ENCODE measurements at regions not wholly inside any gene's neighbourhood (a gene's known extent, or its start where the extent isn't known, plus 50 kb on each side); places are given as distances from the start of the nearest gene placed in this dataset.

GRCh38 chr3:72401005-72401545 is 447.2 kb downstream of the SHQ1 start:
- intact Hi-C loops (cut with DNase I; ENCODE audit: low total_unique reads) = no loop called here
- no peak for TF ChIP-seq CTCF (IDR thresholded peaks at IDR 0.05)
- H3K4me3 ChIP-seq = no peak overlapping the region
- no peak overlapping the region for H3K27ac ChIP-seq
- no peaks in the 10 kb centered on the region for H3K27me3 ChIP-seq
- H3K4me1 ChIP-seq = peaks cover 0 to 34% (median 8%) of the 10 kb centered on the region in 4 donors
- H3K9me3 ChIP-seq = no peaks in the 10 kb centered on the region
- DNase-seq = no peak
- no peaks in the 10 kb centered on the region for H3K36me3 ChIP-seq

GRCh38 chr3:72398781-72399180 is 449.5 kb downstream of the SHQ1 start:
- no peak for TF ChIP-seq CTCF (IDR thresholded peaks at IDR 0.05)
- H3K36me3 ChIP-seq = no peaks in the 10 kb centered on the region
- no peaks in the 10 kb centered on the region for H3K9me3 ChIP-seq
- intact Hi-C loops (cut with DNase I; ENCODE audit: low total_unique reads) = no loop called here
- DNase-seq = no peak
- H3K4me3 ChIP-seq = no peak overlapping the region
- no peaks in the 10 kb centered on the region for H3K27me3 ChIP-seq
- H3K4me1 ChIP-seq = peaks cover 0 to 27% (median 6%) of the 10 kb centered on the region in 4 donors
- H3K27ac ChIP-seq = no peak overlapping the region

GRCh38 chr3:72397586-72397985 is 450.7 kb downstream of the SHQ1 start:
- Histone ChIP-seq H3K4me3 (no peak overlapping the region), H3K27ac (no peak overlapping the region), H3K36me3 (no peaks in the 10 kb centered on the region), H3K27me3 (no peaks in the 10 kb centered on the region), H3K4me1 (peaks cover 0 to 17% (median 2%) of the 10 kb centered on the region in 4 donors), H3K9me3 (no peaks in the 10 kb centered on the region)
- no peak for TF ChIP-seq CTCF (IDR thresholded peaks at IDR 0.05)
- intact Hi-C loops (cut with DNase I; ENCODE audit: low total_unique reads) = no loop called here
- DNase-seq = no peak

GRCh38 chr3:72396899-72397298 is 451.3 kb downstream of the SHQ1 start:
- H3K27me3 ChIP-seq = no peaks in the 10 kb centered on the region
- H3K9me3 ChIP-seq = no peaks in the 10 kb centered on the region
- no peak overlapping the region for H3K27ac ChIP-seq
- no peak for DNase-seq
- no peak overlapping the region for H3K4me3 ChIP-seq
- intact Hi-C loops (cut with DNase I; ENCODE audit: low total_unique reads) = no loop called here
- no peak for TF ChIP-seq CTCF (IDR thresholded peaks at IDR 0.05)
- peaks cover 0 to 17% (median 2%) of the 10 kb centered on the region in 4 donors for H3K4me1 ChIP-seq
- H3K36me3 ChIP-seq = no peaks in the 10 kb centered on the region

GRCh38 chr3:72395776-72396311 is 452.4 kb downstream of the SHQ1 start:
- Histone ChIP-seq H3K4me3 (no peak overlapping the region), H3K27me3 (no peaks in the 10 kb centered on the region), H3K9me3 (no peaks in the 10 kb centered on the region), H3K36me3 (no peaks in the 10 kb centered on the region), H3K4me1 (peaks cover 0 to 17% (median 2%) of the 10 kb centered on the region in 4 donors), H3K27ac (no peak overlapping the region)
- intact Hi-C loops (cut with DNase I; ENCODE audit: low total_unique reads) = no loop called here
- DNase-seq = no peak
- no peak for TF ChIP-seq CTCF (IDR thresholded peaks at IDR 0.05)

All from tibial artery (tissue), 4 donors.